ENCODE measurements at regions not wholly inside any gene's neighbourhood (a gene's known extent, or its start where the extent isn't known, plus 50 kb on each side); places are given as distances from the start of the nearest gene placed in this dataset.

- DNase-seq: no peak
Observed at GRCh38 chr2:129239141-129239540, 740.3 kb upstream of the RAB6C start.

- no peak for DNase-seq
Observed at GRCh38 chr2:129240061-129240460, 739.4 kb upstream of the RAB6C start.

GRCh38 chr2:129242269-129242668, 737.2 kb upstream of the RAB6C start:
- DNase-seq: no peak

- no peak for DNase-seq
Observed at GRCh38 chr2:129247751-129248150, 731.7 kb upstream of the RAB6C start.

GRCh38 chr2:129248198-129248597, 731.3 kb upstream of the RAB6C start:
- DNase-seq: no peak

GRCh38 chr2:129252781-129253460, 726.5 kb upstream of the RAB6C start:
- DNase-seq: no peak

GRCh38 chr2:129253461-129253812, 726.0 kb upstream of the RAB6C start:
- no peak for DNase-seq

- no peak for DNase-seq
Observed at GRCh38 chr2:129254718-129255117, 724.7 kb upstream of the RAB6C start.

GRCh38 chr2:129255610-129256313, 723.7 kb upstream of the RAB6C start:
- DNase-seq: no peak

- no peak for DNase-seq
Observed at GRCh38 chr2:129256642-129257041, 722.8 kb upstream of the RAB6C start.

- no peak for DNase-seq
Observed at GRCh38 chr2:129262934-129263333, 716.5 kb upstream of the RAB6C start.

GRCh38 chr2:129263939-129264338, 715.5 kb upstream of the RAB6C start:
- no peak for DNase-seq

- DNase-seq: no peak
Observed at GRCh38 chr2:129267559-129267958, 711.9 kb upstream of the RAB6C start.

GRCh38 chr2:129273266-129274037, 706.0 kb upstream of the RAB6C start:
- no peak for DNase-seq

- DNase-seq: no peak
Observed at GRCh38 chr2:129274038-129274415, 705.4 kb upstream of the RAB6C start.

GRCh38 chr2:129274918-129275317, 704.5 kb upstream of the RAB6C start:
- DNase-seq: no peak

- DNase-seq: no peak
Observed at GRCh38 chr2:129275706-129276105, 703.8 kb upstream of the RAB6C start.

GRCh38 chr2:129276978-129277584, 702.4 kb upstream of the RAB6C start:
- DNase-seq: no peak

- DNase-seq: no peak
Observed at GRCh38 chr2:129277585-129277981, 701.9 kb upstream of the RAB6C start.

GRCh38 chr2:129281791-129282530, 697.5 kb upstream of the RAB6C start:
- no peak for DNase-seq

- no peak for DNase-seq
Observed at GRCh38 chr2:129285012-129285411, 694.5 kb upstream of the RAB6C start.

GRCh38 chr2:129293326-129293725, 686.1 kb upstream of the RAB6C start:
- no peak for DNase-seq

GRCh38 chr2:129296396-129296795, 683.1 kb upstream of the RAB6C start:
- DNase-seq: no peak

Measured in cerebellar nuclear complex (tissue), 1 donor.